AG10803 (cell line): ENCODE measurements at regions not wholly inside any gene's neighbourhood (a gene's known extent, or its start where the extent isn't known, plus 50 kb on each side); places are given as distances from the start of the nearest gene placed in this dataset.

Source experiments
- DNase-seq: peaks from one replicate; pipeline ENCODE4 v3.0.0; 2010; ENCODE audit warnings: low read depth
- H3K4me3 ChIP-seq: 2 replicates; pipeline ENCODE4 v1.5.1; 2011; ENCODE audit warnings: mild to moderate bottlenecking, low read length, control low read depth
- TF ChIP-seq, protein P1 (sequence below): conservative IDR thresholded peaks from 2 replicates; pipeline ENCODE4 v1.5.1; 2011; ENCODE audit warnings: mild to moderate bottlenecking, low read length, control low read depth, inconsistent platforms

DNA sequence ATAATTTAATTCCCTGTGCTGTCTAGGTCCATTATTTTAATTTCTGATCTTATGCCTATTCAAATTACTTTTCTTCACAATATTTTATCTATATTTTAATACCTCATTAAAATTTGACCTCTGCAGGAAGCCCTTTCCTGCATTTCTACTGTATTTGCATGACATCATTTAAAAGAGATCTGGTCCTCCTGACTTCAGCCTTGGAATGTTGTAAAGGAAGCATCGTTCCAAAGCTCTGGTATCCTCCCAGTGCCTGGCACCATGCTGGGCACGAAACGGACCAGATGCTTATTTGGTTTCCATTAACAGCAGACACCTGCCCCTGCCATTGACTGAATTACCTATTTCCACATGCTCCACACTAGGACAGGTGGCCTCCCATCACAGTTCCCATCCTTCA, 247.5 kb downstream of the KLF6 start:
- DNase-seq: no peak
- TF ChIP-seq, protein P1, sequence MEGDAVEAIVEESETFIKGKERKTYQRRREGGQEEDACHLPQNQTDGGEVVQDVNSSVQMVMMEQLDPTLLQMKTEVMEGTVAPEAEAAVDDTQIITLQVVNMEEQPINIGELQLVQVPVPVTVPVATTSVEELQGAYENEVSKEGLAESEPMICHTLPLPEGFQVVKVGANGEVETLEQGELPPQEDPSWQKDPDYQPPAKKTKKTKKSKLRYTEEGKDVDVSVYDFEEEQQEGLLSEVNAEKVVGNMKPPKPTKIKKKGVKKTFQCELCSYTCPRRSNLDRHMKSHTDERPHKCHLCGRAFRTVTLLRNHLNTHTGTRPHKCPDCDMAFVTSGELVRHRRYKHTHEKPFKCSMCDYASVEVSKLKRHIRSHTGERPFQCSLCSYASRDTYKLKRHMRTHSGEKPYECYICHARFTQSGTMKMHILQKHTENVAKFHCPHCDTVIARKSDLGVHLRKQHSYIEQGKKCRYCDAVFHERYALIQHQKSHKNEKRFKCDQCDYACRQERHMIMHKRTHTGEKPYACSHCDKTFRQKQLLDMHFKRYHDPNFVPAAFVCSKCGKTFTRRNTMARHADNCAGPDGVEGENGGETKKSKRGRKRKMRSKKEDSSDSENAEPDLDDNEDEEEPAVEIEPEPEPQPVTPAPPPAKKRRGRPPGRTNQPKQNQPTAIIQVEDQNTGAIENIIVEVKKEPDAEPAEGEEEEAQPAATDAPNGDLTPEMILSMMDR: no peak
- H3K4me3 ChIP-seq: no peak overlapping the region

DNA sequence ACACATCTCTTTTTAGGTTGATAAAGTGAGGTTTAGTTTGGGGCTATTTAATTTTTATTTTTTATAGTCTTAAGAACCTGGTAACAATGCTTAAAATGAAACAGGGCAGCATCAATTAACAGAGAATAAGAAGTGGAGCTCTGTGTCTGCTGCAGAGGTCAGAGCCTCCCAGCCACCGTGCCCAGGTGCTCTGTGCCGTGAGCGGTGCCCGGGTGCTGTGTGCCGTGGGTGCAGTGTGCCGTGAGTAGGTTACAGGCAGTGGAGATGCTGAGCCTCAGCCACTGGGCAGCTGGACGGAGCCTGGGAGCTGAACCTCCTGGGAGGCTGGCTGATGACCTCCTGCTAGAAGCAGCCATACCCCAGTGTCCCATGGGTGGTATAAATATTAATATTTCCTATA, 250.0 kb downstream of the KLF6 start:
- DNase-seq: no peak
- TF ChIP-seq, protein P1: no peak
- no peak overlapping the region for H3K4me3 ChIP-seq

DNA sequence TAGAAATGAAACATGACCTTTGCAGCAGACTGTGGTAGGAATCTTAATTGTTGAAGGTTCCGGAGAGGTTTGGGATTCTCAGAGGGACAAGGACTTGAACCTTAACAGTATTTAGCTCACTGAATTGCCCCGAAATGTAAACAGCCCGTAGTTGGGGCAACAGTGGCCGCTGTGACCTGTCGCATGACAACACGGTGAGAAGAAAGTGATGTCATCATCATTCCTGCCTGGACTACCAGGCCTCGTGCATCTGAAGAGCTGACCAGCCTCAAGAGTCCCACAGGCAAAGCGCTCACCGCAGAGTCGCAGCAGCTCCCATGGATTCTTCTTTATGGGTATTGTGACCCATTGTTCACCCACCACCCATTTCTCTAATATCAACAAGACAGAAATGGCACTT, 250.6 kb downstream of the KLF6 start:
- TF ChIP-seq, protein P1: no peak
- H3K4me3 ChIP-seq: no peak overlapping the region
- DNase-seq: no peak

DNA sequence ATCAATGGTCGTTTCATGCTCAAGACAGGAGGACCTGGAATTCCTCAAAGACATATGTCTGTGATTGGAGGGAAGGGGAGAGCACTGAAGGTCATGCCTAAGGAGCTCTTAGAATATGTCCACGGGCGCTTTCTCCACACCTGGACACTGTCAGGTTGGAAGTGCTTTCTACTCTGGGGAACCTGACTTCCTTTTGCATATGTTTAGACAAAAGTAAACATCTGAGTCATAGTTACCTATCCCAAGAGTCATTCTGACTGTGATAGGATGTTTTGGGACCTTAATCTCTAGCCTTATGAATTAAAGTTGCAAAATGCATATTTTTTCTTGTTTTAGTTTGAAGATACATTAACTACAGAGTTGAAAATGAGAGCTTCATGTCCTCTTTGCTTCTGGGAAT, 251.7 kb downstream of the KLF6 start:
- DNase-seq: no peak
- H3K4me3 ChIP-seq: no peak overlapping the region
- TF ChIP-seq, protein P1: no peak

DNA sequence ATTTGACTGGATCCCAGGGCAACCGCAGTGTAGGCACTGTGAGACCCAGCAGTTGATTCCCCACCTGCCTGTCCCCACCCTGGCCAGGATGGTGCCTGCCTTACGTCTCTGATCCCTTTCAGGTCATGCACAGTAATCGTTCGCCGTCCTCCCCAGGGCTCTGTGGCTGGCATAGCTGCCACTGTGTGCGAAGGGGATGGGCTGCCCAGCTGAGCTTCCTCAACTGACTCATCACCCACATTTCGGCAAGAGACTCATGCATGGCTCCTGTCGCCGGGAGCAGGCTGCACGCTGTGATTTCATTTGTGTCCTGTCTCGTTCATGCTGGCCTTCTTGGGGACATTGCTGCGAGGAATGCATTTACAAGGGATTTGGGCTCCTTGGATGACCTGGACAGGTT, 252.4 kb downstream of the KLF6 start:
- DNase-seq: no peak
- H3K4me3 ChIP-seq: no peak overlapping the region
- TF ChIP-seq, protein P1: no peak

DNA sequence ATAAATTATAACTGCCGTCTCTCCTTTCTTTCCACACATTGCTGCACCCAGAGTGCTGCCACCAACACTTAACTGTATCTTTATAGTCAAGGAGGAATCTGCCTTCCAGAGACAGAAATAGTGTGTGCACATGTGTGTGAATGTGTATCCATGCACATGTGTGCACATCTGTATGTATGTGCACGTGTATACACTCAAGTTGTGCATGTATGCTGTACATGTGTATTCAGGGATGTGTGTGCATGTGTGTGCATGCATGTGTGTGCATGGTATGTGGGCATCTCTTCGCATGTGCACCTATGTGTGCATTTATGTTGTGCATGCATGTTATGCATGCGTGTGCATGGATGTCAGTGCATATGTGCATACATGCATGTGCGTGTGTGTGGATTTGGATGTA, 253.3 kb downstream of the KLF6 start:
- TF ChIP-seq, protein P1: no peak
- no peak for DNase-seq
- H3K4me3 ChIP-seq: no peak overlapping the region

DNA sequence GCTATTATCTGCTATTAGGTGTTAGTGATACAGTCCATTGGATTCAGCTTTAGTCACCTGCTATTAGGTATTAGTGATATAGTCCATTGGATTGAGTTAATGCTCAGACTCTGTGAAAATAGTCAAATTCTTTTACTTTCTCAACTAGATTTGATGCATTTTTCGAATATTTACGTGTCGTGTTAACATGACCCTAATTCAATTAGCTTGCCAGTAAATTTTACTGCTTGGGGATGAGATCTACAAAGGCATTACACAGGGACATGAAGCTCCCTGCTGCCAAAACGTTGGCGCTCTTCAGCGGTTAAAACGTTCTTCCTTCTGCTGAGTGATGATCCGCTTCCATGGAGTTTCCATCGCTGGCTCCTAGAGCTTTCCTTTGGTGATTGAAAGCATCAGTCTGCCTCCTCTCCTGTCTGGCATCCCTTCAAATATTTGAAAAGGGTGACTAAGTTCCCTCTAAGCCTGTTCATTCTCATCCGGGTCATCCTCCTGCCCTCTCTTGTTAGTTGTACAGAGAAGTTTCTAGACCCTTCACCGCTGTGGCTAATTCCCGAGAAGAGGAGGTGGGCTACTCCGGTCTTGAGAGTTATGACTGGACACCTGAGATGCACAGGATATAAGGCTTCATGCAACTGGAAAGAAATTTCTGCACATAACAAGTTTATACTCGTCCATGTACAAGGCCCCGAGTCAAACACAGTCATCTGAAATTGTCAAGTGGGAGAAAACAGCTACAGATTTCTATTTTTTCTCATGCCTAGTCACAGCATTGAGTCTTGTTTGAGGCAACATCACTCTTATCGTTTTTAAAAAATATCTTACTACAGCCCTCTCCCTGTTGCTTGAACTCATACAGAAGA, 254.0 kb downstream of the KLF6 start:
- TF ChIP-seq, protein P1: no peak
- H3K4me3 ChIP-seq: no peak overlapping the region
- no peak for DNase-seq
